Cerebellar cortex (tissue), 1 donor: ENCODE measurements at regions not wholly inside any gene's neighbourhood (a gene's known extent, or its start where the extent isn't known, plus 50 kb on each side); places are given as distances from the start of the nearest gene placed in this dataset.
"Not testable (repeated sequence)": the region's sequence is repeated elsewhere in the genome, so short reads cannot be mapped to it uniquely, and the experiment has no call there.

Experiments used
- DNase-seq: peaks from one replicate; pipeline ENCODE4 v3.0.0-alpha.2; 2015; ENCODE audit warnings: low spot score

GRCh38 chr19:28318469-28319179, 894.3 kb downstream of the UQCRFS1 start:
- peak; percentile 47 for DNase-seq

- no peak for DNase-seq
Measured at GRCh38 chr19:28316464-28316863, 896.5 kb downstream of the UQCRFS1 start.

- no peak for DNase-seq
Measured at GRCh38 chr19:28314756-28315155, 898.2 kb downstream of the UQCRFS1 start.

GRCh38 chr19:28314287-28314686, 898.7 kb downstream of the UQCRFS1 start:
- no peak for DNase-seq

- no peak for DNase-seq
Measured at GRCh38 chr19:28313633-28314032, 899.3 kb downstream of the UQCRFS1 start.

GRCh38 chr19:28312269-28312668, 900.7 kb downstream of the UQCRFS1 start:
- no peak for DNase-seq

- not testable (repeated sequence) for DNase-seq
Measured at GRCh38 chr19:28310829-28311228, 902.1 kb downstream of the UQCRFS1 start.

- no peak for DNase-seq
Measured at GRCh38 chr19:28309070-28309469, 903.9 kb downstream of the UQCRFS1 start.

- no peak for DNase-seq
Measured at GRCh38 chr19:28307963-28308362, 905.0 kb downstream of the UQCRFS1 start.

- DNase-seq = no peak
Measured at GRCh38 chr19:28307487-28307886, 905.5 kb downstream of the UQCRFS1 start.

- no peak for DNase-seq
Measured at GRCh38 chr19:28305513-28305912, 907.4 kb downstream of the UQCRFS1 start.

GRCh38 chr19:28303502-28303901, 909.4 kb downstream of the UQCRFS1 start:
- no peak for DNase-seq

- DNase-seq = no peak
Measured at GRCh38 chr19:28301961-28302360, 911.0 kb downstream of the UQCRFS1 start.

GRCh38 chr19:28301463-28301862, 911.5 kb downstream of the UQCRFS1 start:
- DNase-seq = no peak

GRCh38 chr19:28299649-28300048, 913.3 kb downstream of the UQCRFS1 start:
- no peak for DNase-seq

GRCh38 chr19:28297586-28298157, 915.3 kb downstream of the UQCRFS1 start:
- no peak for DNase-seq

- no peak for DNase-seq
Measured at GRCh38 chr19:28297036-28297435, 915.9 kb downstream of the UQCRFS1 start.

GRCh38 chr19:28296506-28296905, 916.4 kb downstream of the UQCRFS1 start:
- DNase-seq = no peak

- DNase-seq = not testable (repeated sequence)
Measured at GRCh38 chr19:28294975-28295374, 918.0 kb downstream of the UQCRFS1 start.

GRCh38 chr19:28294395-28294794, 918.6 kb downstream of the UQCRFS1 start:
- DNase-seq = no peak

- DNase-seq = no peak
Measured at GRCh38 chr19:28293685-28294084, 919.3 kb downstream of the UQCRFS1 start.

GRCh38 chr19:28292822-28293500, 920.0 kb downstream of the UQCRFS1 start:
- no peak for DNase-seq

GRCh38 chr19:28291874-28292273, 921.1 kb downstream of the UQCRFS1 start:
- no peak for DNase-seq
